Kidney glomerular epithelial cell (primary cell): ENCODE measurements at regions not wholly inside any gene's neighbourhood (a gene's known extent, or its start where the extent isn't known, plus 50 kb on each side); places are given as distances from the start of the nearest gene placed in this dataset.
"Not testable (repeated sequence)": the region's sequence is repeated elsewhere in the genome, so short reads cannot be mapped to it uniquely, and the experiment has no call there.

Source experiments
- DNase-seq: peaks from one replicate; lab custom pipeline; 2025; lab: John Stamatoyannopoulos, UW

DNA sequence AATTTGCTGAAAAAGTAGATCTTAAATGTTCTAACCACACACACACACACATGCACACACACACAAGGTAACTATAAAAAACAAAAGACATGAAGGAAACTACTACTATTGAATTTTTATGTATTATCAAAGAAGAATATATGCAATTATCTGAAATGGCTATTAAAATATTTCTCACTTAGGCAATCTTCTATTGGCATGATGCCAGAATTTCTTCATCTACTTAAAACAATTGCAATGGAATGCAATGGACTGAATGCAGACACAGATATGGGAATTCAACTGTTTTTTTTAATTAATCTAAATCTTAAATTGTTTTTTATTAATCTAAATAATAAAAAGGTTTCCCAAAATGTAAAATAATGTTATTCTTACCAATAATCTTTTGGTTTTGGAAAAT, 152.6 kb upstream of the SMLR1 start:
- no peak for DNase-seq

DNA sequence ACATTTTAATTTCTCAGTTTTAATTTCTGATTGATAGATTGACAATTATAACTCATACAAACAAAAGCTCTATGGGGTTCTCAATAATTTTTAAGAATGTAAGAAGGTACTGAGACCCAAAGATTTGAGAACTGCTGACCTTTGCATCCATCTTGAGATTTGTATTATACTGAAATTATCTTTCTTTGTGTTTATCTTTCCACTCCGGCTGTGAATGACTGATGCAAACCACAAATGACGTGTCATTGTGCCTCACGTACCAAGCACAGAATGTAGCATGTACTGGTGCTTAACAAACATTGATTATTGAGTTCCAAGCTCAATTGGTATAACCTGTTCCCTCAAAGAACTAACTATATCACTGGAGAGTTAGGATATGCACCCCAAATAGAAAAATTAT, 152.1 kb upstream of the SMLR1 start:
- peak; percentile 3 for DNase-seq

DNA sequence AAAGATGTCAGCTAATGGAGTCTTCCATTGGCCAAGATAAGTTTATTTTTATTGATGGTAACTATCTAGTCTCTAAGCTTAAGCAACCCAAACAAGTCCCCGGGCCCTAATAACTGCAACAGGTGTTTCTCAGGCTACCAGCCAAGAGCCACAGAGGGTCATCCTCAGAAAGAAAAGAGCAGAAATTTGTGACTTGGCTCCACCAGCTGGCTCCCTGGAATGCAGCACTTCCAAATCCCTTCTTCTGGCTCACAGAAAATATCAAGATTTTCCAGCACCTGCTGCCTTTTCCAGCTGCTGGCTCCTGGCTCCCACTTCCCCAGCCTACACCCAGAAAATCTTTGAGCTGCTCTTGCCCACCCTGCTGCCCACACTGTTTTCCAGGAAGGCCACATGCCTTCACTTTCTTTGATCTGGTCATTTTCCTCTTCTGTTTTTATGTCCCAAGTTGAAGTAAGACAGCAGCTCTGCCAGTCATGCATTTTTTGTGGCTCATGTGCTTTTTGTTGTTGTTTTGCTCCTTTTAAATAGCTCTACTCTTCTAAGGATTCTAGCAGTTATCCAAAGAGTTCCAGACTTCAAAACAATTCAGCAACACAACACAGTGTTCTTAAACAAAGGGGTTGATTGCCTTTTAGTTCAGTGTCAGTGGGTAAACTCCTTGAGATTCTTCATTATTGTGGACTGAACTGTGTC, 151.0 kb upstream of the SMLR1 start:
- DNase-seq: no peak

DNA sequence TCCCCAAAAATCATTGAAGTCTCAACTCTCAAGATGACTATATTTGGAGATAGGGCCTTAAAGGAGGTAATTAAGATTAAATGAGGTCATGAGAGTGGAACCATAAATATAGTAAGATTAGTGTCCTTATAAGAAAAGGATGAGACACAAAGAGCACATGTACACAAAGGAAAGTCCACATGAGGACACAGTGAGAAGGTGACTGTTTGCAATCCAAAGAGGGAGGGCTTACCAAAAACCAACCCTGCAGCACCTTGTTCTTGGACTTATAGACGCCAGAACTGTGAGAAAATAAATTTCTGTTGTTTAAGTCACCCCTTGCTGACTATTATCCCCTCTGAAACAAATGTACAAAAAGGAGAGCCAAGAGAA, 150.4 kb upstream of the SMLR1 start:
- DNase-seq: no peak

DNA sequence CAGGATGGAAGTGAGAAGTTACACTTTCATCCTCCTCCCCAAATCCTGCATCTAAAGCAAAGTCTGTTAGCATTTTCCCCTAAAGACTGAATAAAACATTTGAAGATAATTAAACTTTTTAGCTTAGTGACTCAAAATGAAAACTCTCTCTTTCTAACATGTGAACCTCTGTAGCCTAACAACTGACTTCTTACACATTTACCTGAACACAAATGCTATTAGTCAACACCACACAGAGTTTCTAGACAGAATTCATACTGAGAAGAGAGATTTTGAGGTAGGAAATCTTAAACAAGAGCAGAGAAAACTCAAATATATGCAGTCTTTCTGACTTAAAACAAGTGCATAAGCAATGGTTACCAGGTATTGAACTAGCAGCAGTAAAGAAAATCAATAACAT, 149.9 kb upstream of the SMLR1 start:
- no peak for DNase-seq

DNA sequence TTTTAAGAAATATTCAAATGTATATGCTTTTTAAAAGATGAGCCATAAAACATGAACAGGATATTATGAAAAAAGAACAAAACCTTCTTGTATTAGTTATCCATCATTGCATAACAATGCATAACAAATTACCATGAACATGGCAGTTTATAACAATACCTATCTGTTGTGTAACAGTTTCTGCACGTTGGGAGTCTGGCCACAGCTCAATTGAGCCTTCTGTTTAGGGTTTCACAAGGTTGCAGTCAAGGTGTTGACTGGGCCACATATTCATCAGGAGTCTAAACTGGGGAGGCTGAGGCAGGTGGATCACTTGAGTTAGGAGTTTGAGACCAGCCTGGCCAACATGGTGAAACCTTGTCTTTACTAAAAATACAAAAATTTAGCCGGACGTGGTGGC, 149.4 kb upstream of the SMLR1 start:
- no peak for DNase-seq

DNA sequence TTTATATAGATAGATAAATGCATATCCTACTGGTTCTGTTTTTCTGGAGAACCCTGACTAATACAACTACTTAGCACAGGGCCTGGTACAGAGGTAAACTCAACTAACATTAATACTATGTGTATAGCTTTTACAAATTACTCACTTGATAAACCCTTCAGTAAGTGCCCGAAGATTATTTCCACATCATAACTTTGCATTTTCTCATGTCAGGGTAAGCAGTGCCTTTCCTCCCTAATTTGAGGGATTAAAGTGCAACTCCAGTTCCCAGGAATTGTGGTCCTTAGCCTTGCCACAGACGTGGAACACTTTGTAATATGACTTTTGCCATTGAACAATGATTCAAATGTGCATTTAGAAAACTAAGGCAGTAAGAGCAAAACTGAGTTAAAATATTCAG, 147.5 kb upstream of the SMLR1 start:
- DNase-seq: no peak

DNA sequence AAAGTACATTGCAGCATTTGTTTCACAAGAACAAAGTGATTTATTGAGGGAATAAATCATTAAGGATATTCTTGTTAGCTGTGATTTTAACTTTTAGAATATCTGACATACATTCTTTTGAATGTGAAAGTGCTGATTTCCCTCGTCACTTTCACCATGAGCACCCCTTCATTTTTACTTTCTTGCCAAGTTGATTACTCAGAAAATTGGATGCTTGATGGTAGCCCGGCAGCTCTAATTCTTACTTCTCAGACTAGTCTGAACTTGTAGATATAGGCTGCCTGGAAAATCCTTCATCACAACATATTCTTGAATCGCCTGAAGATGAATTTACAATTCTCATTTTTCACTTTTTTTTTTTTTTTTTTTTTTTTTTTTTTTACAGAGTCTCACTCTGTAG, 147.1 kb upstream of the SMLR1 start:
- no peak for DNase-seq

DNA sequence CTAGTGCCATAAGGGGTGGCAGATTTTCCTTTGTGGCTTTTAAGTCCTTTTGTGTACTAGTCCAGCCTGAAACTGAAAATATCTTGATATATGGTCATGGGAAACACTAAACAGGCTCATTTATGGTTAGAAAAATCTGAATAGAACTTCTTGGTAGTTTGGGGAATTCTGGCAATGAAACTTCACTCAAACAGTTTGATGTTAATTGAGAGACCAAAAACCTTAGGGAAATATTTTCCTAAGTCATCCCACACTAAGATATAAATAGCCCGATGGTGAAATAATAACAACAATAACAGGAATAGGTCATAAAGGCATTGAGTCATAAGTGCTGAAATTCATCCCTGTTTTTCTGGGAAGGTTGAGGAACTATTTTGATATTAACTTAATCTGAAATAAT, 146.2 kb upstream of the SMLR1 start:
- peak; percentile 11 for DNase-seq

DNA sequence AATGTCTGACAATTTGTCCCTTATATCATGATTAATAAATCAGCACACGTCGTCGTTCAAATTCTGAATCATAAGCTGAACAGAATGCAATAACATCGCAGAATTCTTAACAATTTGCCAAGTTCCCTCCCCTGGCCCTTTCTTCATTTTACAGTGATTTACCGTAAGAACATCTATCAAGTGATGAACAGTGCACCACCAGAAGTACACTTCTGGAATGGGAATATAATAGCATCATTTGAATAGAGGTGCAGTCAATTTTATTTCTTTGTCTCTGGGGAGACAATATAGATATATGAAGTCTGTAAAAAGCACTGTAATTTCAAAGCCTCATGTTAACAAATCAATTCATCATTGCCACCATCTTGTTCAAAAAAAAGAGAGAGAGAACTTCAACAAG, 145.1 kb upstream of the SMLR1 start:
- DNase-seq: no peak

DNA sequence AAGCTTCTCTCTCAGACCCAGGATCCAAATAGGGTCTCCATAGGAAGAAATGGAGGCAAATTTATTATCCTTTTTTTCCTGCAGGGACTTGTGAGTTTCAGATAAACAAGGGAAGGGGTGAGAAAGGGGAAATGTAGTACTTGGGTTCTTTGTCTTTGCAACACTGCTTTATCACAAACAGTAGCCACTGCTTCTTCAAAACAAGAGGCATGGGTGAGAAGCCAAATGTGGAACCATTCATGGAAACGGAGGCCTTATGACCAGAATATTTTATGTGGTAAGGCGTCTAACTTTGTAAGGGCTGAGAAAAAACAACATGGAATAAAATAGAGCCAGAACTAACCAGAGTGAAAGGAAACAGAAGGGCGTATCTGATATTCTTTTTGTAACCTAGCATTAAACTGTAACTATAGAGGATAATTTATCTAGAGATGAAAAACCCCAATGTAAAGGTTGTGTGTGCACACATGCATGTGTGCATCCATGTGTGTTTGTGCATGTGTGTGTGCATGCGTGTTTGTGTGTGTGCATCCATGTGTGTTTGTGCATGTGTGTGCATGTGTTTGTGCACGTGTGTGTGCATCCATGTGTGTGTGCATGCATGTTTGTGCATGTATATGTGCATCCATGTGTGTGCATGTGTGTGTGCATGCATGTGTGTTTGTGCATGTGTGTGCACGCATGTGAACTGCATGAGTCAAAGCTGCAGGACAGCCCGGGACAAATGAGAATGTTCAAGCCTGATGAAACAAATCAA, 143.3 kb upstream of the SMLR1 start:
- DNase-seq: no peak

DNA sequence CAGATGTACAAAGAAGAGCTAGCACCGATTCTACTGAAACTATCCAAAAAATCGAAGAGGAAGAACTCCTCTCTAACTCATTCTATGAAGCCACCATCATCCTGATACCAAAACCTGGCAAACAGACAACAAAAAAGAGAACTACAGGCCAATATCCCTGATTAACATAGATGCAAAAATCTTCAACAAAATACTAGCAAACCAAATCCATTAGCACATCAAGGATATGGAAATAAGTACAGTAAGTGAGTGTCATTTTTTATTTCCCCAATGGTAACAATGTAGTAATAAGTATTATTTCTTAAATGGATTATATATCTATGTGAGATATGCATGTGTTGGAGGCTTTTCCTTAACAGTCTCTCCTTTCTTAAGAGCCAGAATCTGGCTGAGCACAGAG, 134.5 kb upstream of the SMLR1 start:
- DNase-seq: no peak

DNA sequence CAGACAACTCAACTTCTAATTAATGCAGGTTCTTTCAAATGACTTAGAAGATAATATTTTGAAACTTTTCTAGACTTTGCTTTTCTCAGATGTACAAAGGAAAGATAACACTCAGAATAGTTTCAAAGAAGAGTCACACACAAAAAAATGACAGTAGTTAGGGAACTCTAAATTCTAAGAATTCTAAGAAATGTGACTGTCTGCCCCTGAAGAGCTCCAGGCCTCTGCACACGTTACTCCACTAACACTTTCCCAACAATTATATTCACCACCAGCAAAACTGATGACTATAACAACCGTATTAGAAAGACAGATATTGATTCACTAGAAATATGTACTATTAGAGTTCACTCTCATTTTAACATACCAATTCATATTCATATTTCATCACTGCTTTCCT, 133.3 kb upstream of the SMLR1 start:
- no peak for DNase-seq

DNA sequence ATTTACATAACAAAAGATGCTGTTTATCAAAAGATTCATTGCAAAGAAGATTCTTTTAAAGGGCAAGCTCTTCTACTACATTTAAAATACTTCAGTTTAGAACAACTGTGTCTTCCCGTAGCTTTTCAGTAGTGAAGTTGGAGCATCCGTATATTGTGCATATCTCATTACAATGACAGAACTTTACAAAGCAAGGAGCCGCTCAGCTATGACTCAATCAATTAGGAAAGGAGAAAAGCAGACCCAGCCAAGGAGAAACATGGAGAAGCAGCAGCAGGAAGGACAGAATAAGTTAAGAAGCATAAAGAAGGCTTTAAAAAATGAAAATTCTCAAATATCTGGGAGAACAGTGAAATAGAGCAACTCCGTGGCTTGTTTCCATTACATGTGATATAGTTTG, 132.6 kb upstream of the SMLR1 start:
- DNase-seq: no peak

DNA sequence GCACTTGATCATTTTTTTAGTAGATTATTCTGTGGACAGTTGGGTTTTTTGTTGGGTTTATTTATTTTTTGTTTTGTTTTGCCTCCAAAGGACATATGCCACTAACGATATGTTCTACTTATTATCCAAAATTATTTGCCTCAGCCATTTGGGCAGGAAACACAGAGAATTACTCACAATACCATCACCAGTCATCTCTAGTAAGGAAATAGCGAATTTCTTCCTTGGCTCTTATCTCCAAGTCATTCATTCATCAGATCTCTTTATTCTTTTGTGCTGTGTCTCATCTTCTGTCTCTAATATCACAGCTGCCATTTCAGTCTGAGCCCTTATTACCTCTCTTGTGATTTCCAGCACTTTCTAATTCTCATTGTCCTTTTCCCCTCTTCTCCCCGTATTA, 130.4 kb upstream of the SMLR1 start:
- DNase-seq: no peak

DNA sequence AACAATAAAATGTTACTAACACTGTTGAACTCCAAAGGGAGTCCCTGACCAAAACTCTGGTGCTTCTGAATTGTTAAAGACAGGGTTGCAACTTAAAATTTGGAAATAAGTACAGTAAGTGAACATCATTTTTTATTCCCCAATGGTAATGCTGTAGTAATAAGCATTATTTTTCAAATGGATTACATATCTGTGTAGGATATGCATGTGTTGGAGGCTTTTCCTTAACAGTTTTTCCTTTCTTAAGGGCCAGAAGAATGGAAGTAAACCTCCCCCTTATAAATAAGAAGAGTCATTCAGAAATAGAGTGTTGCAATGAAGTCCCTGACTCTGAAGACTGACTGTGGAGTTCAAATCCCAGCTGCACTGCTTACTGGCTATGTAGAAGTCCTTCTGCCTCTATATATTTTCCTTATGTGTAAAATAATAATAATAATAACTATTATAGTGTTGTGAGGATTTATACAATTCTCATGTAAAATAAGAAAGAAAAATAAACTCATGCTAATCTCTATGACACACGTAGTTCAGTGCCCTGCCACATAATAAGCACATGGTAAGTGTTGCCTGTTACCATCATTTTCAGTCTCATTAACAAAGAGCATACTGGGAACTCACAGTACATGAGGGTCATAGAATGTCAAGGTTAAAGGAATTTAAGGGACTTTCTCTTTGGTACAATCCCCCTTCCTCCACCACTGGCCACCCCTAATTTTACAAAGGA, 129.8 kb upstream of the SMLR1 start:
- no peak for DNase-seq

DNA sequence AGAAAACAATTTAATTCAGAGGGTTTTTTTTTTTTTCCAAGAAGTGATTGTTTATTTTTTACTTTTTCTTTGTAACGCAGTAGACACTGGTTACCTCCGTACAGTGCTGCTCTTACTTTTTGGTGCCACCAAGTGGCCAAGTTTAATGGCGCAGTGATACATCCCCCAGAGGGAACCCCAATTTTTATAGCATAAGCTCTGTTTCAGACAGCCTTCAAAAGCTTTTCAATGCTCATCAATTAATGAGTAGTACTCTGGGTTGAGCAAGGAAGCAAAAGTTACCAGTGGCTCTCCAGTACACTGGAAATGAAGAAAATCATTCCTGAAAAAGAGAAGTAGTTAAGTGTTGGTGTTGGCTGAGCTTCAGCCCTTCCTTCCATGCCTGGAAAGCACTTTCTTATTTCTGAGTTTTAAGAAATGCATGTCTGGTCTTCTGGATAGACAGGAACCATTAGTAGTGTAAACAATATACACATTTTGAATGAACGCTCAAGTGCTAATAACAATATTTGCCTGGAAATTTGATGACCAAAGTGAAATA, 129.1 kb upstream of the SMLR1 start:
- DNase-seq: peak; percentile 35

DNA sequence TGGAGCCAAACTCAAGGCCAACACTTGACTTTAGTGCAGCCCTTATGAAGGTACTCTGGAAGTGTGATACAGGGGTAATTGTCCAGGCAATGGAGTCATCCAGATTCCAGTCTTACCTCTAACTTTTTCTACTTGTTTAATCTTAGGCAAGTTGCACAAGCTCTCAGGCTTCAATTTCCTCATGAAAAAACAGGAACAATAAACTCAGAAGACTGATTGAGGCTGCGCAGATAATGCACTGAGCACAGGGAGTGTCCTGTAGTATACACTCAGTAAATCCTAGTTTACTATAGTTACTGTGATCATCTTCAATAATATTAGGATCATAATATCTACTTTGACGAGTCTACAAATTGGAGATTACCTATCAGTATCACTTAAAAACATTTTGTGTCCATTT, 127.5 kb upstream of the SMLR1 start:
- DNase-seq: no peak

DNA sequence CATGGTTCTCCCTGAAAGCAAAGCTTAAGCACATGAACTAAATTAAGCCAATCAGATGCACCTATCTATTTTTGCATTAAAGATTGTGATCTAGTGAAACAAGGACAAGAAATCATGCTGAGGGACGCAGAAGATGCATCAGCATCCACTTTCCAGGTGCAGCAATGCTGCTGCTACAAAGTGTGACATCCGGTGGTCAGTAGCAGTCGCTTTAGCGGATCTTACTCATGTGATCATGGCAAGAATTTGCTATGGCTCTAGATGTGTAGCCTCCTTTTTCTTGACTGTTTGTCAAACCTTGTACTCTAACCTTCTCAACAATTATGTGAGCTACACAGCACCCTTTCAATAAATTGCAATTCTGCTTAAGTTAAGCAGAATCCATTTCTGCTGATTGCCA, 126.8 kb upstream of the SMLR1 start:
- no peak for DNase-seq

DNA sequence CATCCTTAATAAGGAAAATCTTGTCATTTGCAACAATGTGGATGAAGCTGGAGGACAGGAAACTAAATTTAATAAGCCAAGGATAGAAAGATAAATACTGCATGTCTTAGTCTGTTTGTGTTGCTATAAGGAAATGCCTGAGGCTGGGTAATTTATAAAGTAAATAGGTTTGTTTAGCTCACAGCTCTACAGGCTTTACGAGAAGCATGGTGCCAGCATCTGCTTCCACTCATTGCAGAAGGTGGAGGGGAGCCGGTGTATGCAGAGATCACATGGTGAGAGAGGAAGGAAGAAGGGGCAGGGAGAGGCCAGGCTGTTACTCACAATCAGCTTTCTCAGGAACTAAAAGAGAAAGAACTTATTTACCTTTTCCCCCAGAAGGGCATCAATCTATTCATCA, 118.9 kb upstream of the SMLR1 start:
- DNase-seq: no peak

DNA sequence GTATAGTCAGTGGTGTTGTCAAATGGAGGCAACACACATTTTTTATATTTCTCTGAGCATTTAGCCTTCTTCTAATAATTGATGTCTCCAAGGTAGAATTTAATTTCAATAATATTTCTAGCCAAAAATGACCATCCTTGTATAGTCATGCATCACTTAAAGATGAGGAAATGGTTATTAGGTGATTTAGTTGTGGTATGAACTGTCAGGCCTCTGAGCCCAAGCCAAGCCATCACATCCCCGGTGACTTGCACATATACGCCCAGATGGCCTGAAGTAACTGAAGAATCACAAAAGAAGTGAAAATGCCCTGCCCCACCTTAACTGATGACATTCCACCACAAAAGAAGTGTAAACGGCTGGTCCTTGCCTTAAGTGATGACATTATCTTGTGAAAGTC, 115.6 kb upstream of the SMLR1 start:
- DNase-seq: not testable (repeated sequence)

DNA sequence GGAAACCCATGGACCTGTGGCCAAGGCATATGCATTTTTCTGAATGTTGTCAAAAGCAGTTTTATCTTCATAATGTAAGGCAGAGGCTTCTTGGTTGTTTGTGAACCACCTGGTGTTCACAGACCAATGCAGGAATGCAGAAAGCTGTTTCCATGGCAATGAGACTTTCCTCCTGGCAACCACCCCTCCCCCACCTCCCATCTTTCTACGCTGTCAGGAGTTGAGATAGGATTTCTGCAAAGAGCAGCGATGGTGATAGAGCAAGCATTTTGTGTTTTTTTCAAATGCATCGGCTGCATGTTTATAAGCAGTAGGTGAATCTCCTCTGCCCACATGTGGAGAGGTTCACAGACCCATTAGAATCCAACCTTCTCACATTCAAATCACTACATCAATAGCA, 114.1 kb upstream of the SMLR1 start:
- DNase-seq: no peak

DNA sequence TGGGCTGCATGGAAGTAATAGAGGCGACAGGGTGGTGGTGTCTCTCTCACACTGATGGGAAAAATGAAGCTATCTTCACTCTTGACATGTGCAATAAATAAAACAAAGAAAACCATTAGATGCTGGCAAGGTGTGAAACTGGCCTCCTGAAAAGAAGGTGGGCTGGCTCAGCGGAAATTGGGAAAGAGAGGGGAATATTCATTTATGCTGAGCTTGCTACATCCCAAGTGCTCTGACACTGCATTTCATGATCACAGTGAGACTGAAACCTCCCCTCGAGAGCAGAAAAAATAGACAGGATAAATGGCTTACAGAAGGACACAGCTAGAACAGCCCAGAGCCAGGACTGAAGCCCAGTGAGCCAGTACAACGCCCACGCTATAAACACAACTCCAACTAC, 112.1 kb upstream of the SMLR1 start:
- DNase-seq: no peak
